Activated B cell treated with CpG ODN at 0.5 μM for 24 hours (primary cell): ENCODE measurements at regions not wholly inside any gene's neighbourhood (a gene's known extent, or its start where the extent isn't known, plus 50 kb on each side); places are given as distances from the start of the nearest gene placed in this dataset.

ENCODE experiments used
- ATAC-seq: fragments of 200-7000 bp; cut with Tn5 transposase; one replicate; pipeline ENCODE4 v1.10.0; 2021; ENCODE audit warnings: low read depth, mild to moderate bottlenecking, moderate library complexity
- CTCF ChIA-PET: fragments of 350-600 bp; sonication (Branson Sonifier 250); formaldehyde crosslinking; loops from one replicate; lab custom pipeline; 2021; ENCODE audit warnings: antibody characterized with exemption; lab: Charles Lee
- POLR2A ChIA-PET: fragments of 350-600 bp; sonication (Branson Sonifier 250); formaldehyde crosslinking; loops from one replicate; lab custom pipeline; 2021; ENCODE audit warnings: antibody characterized with exemption; lab: Charles Lee
- DNase-seq: peaks from one replicate; pipeline ENCODE4 v3.0.0; 2022
- H3K27ac Mint-ChIP-seq: one replicate; pipeline ENCODE4 v1.8.0; 2020; ENCODE audit warnings: mixed read lengths
- H3K27me3 Mint-ChIP-seq: one replicate; pipeline ENCODE4 v1.8.0; 2021; ENCODE audit warnings: mixed read lengths
- H3K36me3 Mint-ChIP-seq: one replicate; pipeline ENCODE4 v1.8.0; 2021; ENCODE audit warnings: low read depth, mixed read lengths
- H3K4me1 Mint-ChIP-seq: one replicate; pipeline ENCODE4 v1.8.0; 2021; ENCODE audit warnings: mixed read lengths
- H3K4me3 Mint-ChIP-seq: one replicate; pipeline ENCODE4 v1.8.0; 2020; ENCODE audit warnings: mild to moderate bottlenecking, mixed read lengths
- H3K9me3 Mint-ChIP-seq: one replicate; pipeline ENCODE4 v1.8.0; 2020; ENCODE audit warnings: mixed read lengths
- intact Hi-C: fragments of 100-400 bp; cut with micrococcal nuclease; formaldehyde crosslinking; loops from one replicate; pipeline ENCODE4 v1.15.1; 2024
- TF ChIP-seq, protein P1 (sequence below): fragments of 200-600 bp; IDR thresholded peaks from one replicate; pipeline ENCODE4 v1.8.0; 2022; ENCODE audit warnings: antibody characterized with exemption, mild to moderate bottlenecking

DNA sequence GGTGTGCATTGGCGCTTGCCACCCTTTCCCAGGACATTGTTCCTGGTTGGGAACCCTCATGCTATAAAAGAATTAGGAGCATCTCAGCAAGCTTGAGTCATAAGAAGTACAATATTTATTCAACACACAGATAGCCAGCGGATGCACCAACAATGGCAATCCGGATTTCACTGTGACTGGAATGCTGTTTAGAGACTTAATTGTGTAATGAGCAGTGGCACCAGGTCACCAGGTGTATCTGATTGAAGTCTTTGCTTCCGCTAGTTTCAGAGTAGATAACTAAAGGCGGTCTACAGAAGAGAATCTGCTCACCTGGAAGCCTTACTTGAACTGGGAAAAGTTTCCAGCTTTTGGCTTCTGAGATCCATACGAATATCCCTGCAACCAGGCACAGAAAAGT, 772.3 kb upstream of the GHITM start:
- no peak for ATAC-seq
- no peak for DNase-seq
- ChIA-PET POLR2A (no interaction called here), CTCF (no interaction called here)
- Mint-ChIP-seq H3K4me3 (no peak overlapping the region), H3K36me3 (no peaks in the 10 kb centered on the region), H3K27ac (no peak overlapping the region), H3K4me1 (no peaks in the 10 kb centered on the region), H3K27me3 (no peaks in the 10 kb centered on the region), H3K9me3 (peaks cover 5% of the 10 kb centered on the region)
- TF ChIP-seq, protein P1, sequence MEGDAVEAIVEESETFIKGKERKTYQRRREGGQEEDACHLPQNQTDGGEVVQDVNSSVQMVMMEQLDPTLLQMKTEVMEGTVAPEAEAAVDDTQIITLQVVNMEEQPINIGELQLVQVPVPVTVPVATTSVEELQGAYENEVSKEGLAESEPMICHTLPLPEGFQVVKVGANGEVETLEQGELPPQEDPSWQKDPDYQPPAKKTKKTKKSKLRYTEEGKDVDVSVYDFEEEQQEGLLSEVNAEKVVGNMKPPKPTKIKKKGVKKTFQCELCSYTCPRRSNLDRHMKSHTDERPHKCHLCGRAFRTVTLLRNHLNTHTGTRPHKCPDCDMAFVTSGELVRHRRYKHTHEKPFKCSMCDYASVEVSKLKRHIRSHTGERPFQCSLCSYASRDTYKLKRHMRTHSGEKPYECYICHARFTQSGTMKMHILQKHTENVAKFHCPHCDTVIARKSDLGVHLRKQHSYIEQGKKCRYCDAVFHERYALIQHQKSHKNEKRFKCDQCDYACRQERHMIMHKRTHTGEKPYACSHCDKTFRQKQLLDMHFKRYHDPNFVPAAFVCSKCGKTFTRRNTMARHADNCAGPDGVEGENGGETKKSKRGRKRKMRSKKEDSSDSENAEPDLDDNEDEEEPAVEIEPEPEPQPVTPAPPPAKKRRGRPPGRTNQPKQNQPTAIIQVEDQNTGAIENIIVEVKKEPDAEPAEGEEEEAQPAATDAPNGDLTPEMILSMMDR: no peak
- intact Hi-C loops: no loop called here

DNA sequence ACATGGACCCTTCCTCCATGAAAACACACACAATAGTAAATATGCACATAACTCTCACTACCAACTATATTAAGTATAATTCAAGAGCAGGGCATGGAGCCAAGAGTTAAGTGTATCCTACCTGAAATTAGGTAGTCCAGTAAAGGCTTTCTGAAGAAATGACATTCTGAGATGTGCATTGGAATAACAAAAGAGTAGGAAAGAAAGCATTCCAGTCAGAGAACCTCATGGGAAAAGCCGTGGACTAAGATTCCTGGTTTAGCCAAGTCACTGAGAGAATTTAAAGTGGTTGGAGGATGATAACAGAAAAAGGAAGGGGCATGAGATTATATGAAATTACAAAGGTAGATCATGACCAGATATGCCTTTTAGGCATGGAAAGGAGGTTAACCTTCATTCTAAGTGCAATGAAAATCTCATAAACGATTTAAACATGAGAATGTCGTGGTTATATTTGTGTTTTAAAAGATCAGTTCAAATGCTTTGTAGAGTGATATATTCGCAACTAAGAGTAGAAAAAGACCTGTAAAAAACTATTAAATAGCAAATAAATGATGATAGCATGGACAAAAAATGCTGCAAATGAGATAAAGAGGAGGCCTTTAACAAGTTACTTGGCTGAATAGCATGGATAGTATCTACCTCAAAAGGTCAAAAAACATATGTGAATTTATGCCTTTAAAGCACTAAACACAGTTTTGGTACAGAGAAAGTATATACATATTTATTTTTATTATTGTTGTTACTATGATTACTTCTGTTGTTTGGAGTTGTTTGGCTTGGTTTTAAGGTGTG, 767.4 kb upstream of the GHITM start:
- TF ChIP-seq, protein P1: no peak
- Mint-ChIP-seq H3K4me1 (no peaks in the 10 kb centered on the region), H3K27ac (no peak overlapping the region), H3K27me3 (no peaks in the 10 kb centered on the region), H3K36me3 (no peaks in the 10 kb centered on the region), H3K4me3 (no peak overlapping the region), H3K9me3 (peaks cover 6% of the 10 kb centered on the region)
- intact Hi-C loops: no loop called here
- DNase-seq (no peak), ATAC-seq (no peak)
- ChIA-PET CTCF (no interaction called here), POLR2A (no interaction called here)

DNA sequence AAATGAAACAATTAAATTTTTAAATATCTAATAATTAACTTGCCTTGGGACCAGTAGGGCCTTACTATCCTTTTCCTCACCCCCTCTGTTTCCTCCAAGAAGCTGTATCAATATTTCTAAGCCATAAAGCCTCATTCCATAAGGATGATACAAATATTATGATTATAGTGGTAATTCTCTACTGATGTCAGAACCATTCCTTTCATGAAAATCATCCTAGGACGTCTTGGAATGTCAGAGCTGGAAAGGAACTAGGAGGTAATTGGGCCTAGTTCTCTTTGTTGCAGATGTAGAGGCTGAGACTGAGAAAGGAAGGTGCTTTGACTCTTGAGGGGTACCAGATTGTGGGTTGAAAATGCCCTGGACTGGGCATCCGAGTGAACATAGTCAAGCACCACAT, 766.7 kb upstream of the GHITM start:
- no peaks in the 10 kb centered on the region for H3K27me3 Mint-ChIP-seq
- no peaks in the 10 kb centered on the region for H3K36me3 Mint-ChIP-seq
- ATAC-seq (no peak), DNase-seq (no peak)
- intact Hi-C loops: no loop called here
- ChIA-PET CTCF (no interaction called here), POLR2A (no interaction called here)
- H3K4me3 Mint-ChIP-seq: no peak overlapping the region
- TF ChIP-seq, protein P1: no peak
- H3K9me3 Mint-ChIP-seq: peaks cover 6% of the 10 kb centered on the region
- H3K4me1 Mint-ChIP-seq: no peaks in the 10 kb centered on the region
- no peak overlapping the region for H3K27ac Mint-ChIP-seq

DNA sequence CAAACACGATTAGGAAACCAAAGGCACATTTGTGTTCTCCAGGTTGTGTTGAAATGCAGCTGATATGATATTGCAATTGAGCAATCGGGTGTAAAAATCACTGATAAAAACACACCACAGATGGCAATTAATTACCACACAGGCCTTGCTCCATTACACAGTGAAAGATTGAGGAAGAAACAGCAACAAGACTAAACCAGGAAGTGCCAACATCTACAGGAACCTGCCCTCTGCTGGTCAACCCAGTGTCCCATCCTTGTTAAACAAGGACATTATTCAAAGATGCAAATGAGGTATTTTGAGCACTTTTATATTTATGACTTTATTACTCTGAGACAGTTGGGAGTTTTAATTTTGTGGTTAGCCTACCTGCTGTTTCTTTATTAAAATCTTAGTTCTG, 765.6 kb upstream of the GHITM start:
- intact Hi-C loops: no loop called here
- ATAC-seq (no peak), DNase-seq (no peak)
- H3K4me1 Mint-ChIP-seq: no peaks in the 10 kb centered on the region
- no peaks in the 10 kb centered on the region for H3K27me3 Mint-ChIP-seq
- peaks cover 6% of the 10 kb centered on the region for H3K9me3 Mint-ChIP-seq
- H3K27ac Mint-ChIP-seq: no peak overlapping the region
- no peak overlapping the region for H3K4me3 Mint-ChIP-seq
- TF ChIP-seq, protein P1: no peak
- CTCF ChIA-PET: no interaction called here
- no peaks in the 10 kb centered on the region for H3K36me3 Mint-ChIP-seq
- POLR2A ChIA-PET: no interaction called here

DNA sequence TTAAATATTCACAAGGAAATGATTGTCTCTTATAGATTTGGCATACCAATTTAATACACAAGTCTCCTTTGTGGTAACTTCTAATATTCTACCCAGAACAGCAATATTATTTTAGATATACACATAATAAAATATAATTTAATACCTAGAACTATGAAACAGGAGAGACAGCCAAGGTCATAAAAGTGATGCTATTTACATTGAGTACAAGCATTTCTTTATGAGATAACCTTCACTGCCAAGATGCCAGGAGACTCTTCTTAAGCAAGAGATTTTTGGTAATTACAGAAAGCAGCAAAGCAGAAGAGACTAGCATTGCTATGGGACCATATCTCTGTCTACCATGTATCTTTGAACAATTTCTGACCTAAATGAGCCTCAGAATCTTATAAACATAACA, 764.6 kb upstream of the GHITM start:
- ATAC-seq (no peak), DNase-seq (no peak)
- H3K4me3 Mint-ChIP-seq: no peak overlapping the region
- no peaks in the 10 kb centered on the region for H3K4me1 Mint-ChIP-seq
- H3K9me3 Mint-ChIP-seq: peaks cover 4% of the 10 kb centered on the region
- CTCF ChIA-PET: no interaction called here
- no peaks in the 10 kb centered on the region for H3K36me3 Mint-ChIP-seq
- POLR2A ChIA-PET: no interaction called here
- H3K27ac Mint-ChIP-seq: no peak overlapping the region
- TF ChIP-seq, protein P1: no peak
- H3K27me3 Mint-ChIP-seq: no peaks in the 10 kb centered on the region
- intact Hi-C loops: no loop called here
